ENCODE measurements at regions not wholly inside any gene's neighbourhood (a gene's known extent, or its start where the extent isn't known, plus 50 kb on each side); places are given as distances from the start of the nearest gene placed in this dataset.

GRCh38 chr17:72360386-72360940, 239.6 kb downstream of the SOX9 start:
- Histone ChIP-seq H3K9me3 (replicated peaks; ENCODE audit: control insufficient read depth, insufficient read depth, low read length) (peaks cover 2% of the 10 kb centered on the region), H2AFZ (ENCODE audit: low read depth, low read length) (no peak overlapping the region), H3K9me1 (replicated peaks; ENCODE audit: control insufficient read depth, extremely low read depth, insufficient read depth, low read length) (no peaks in the 10 kb centered on the region), H3K79me2 (ENCODE audit: control insufficient read depth, insufficient read depth, low read length) (no peaks in the 10 kb centered on the region), H3K4me2 (ENCODE audit: insufficient read depth, low read length) (no peak overlapping the region), H3K9ac (replicated peaks; ENCODE audit: extremely low read depth, insufficient read depth, low read length) (no peak overlapping the region), H3K27ac (ENCODE audit: insufficient read depth, low read depth, low read length) (no peak overlapping the region), H3K4me3 (replicated peaks in 1 of 3; ENCODE audit: insufficient read depth in 1 of 3, low read depth in 1 of 3, low read length in 3 of 3) (no peak overlapping the region), H3K4me1 (ENCODE audit: control insufficient read depth, extremely low read depth, insufficient read depth, low read length) (no peaks in the 10 kb centered on the region), H3K27me3 (ENCODE audit: control insufficient read depth in 2 of 2, insufficient read depth in 2 of 2, low read length in 2 of 2) (no peaks in the 10 kb centered on the region), H3K36me3 (ENCODE audit: control insufficient read depth in 2 of 2, extremely low read depth in 1 of 2, insufficient read depth in 2 of 2, low read length in 2 of 2) (no peaks in the 10 kb centered on the region), H4K20me1 (replicated peaks; ENCODE audit: control insufficient read depth, extremely low read depth, insufficient read depth, low read length) (no peaks in the 10 kb centered on the region)
- DNase-seq (ENCODE audit: low read depth, low spot score), result no peak
- no TSS peak for BruUV-seq (replicated peaks)
- intact Hi-C loops (cut with micrococcal nuclease) (no loop called here), dilution Hi-C loops (cut with MboI; ENCODE audit: extremely low pct_ligation_motif_present, low sequenced_read_pairs) (no loop called here)
- FAIRE-seq, result no peak
- no peak for TF ChIP-seq JUN (IDR thresholded peaks at IDR 0.05; ENCODE audit: borderline replicate concordance, insufficient read depth, insufficient read length, low read depth)
- TF ChIP-seq MYC (IDR thresholded peaks at IDR 0.05; ENCODE audit: low read depth, low read length), result no peak
- no peak for TF ChIP-seq POLR2A (IDR thresholded peaks at IDR 0.05; ENCODE audit: low read depth, low read length)
- no peak for TF ChIP-seq POLR2AphosphoS5 (IDR thresholded peaks at IDR 0.05; ENCODE audit: insufficient read depth, low read depth, low read length)
- no peak for TF ChIP-seq MAX (IDR thresholded peaks at IDR 0.05; ENCODE audit: insufficient read depth, insufficient read length)
- no peak for TF ChIP-seq GATA2 (IDR thresholded peaks at IDR 0.05; ENCODE audit: insufficient read depth, insufficient read length, low read depth, low read length)
- TF ChIP-seq EZH2 (IDR thresholded peaks at IDR 0.05; ENCODE audit: borderline replicate concordance, low read depth, low read length, severe bottlenecking), result no peak
- no peak for TF ChIP-seq FOS (IDR thresholded peaks at IDR 0.05; ENCODE audit: borderline replicate concordance, insufficient read depth, low read length)
- TF ChIP-seq CTCF (IDR thresholded peaks at IDR 0.05; ENCODE audit: extremely low read depth in 1 of 2, insufficient read depth in 1 of 2, low read depth in 1 of 2, low read length in 2 of 2), result no peak
- ChIA-PET POLR2A (no interaction called here), CTCF (interaction anchor here (0.7 kb wide), 1 partner anchor 9 kb away, joined by 3 read pairs; no protein-coding TSS in a partner anchor)
